IMR-90 (cell line): ENCODE measurements at regions not wholly inside any gene's neighbourhood (a gene's known extent, or its start where the extent isn't known, plus 50 kb on each side); places are given as distances from the start of the nearest gene placed in this dataset.

Experiments
- ATAC-seq: fragments of 200-7000 bp; cut with Tn5 transposase; 2 replicates; pipeline ENCODE4 v1.9.1; 2020; ENCODE audit warnings: low read depth, mild to moderate bottlenecking, moderate library complexity
- BruUV-seq: library from RNA; stranded (reverse); fragments of 400-500 nt; replicated peaks from 2 replicates; lab custom pipeline; 2021; lab: Mats Ljungman, UMichigan
- CTCF ChIA-PET: fragments of 300-600 bp; formaldehyde crosslinking; extraction: SDS; loops from one replicate; lab custom pipeline; 2021; ENCODE audit warnings: antibody characterized with exemption; lab: Yijun Ruan, JAX
- POLR2A ChIA-PET: fragments of 300-600 bp; sonication (Branson Sonifier 250); formaldehyde crosslinking; loops from one replicate; lab custom pipeline; 2022; ENCODE audit warnings: antibody characterized with exemption; ENCODE audit not compliant: unreplicated experiment; lab: Charles Lee
- DNase-seq: peaks from one replicate; pipeline ENCODE4 v3.0.0; 2013
- H2AFZ ChIP-seq: replicated peaks from 2 replicates; pipeline ENCODE3; 2013; ENCODE audit warnings: low read length, mild to moderate bottlenecking; ENCODE audit not compliant: poor library complexity
- H2AK5ac ChIP-seq: 2 replicates; pipeline ENCODE4 v1.6.1; 2013; ENCODE audit warnings: low read depth, low read length, inconsistent platforms
- H2AK9ac ChIP-seq: replicated peaks from 2 replicates; pipeline ENCODE3; 2013; ENCODE audit warnings: mild to moderate bottlenecking, low read depth, low read length, moderate library complexity; ENCODE audit not compliant: poor library complexity
- H2BK120ac ChIP-seq: 2 replicates; pipeline ENCODE4 v1.6.1; 2013; ENCODE audit warnings: low read depth, low read length, inconsistent platforms
- H2BK15ac ChIP-seq: 3 replicates; pipeline ENCODE4 v1.6.1; 2013; ENCODE audit warnings: low read depth, low read length, inconsistent platforms
- H2BK20ac ChIP-seq: 2 replicates; pipeline ENCODE4 v1.6.1; 2013; ENCODE audit warnings: low read depth, mild to moderate bottlenecking, inconsistent platforms, low read length, moderate library complexity
- H2BK5ac ChIP-seq: 2 replicates; pipeline ENCODE4 v1.6.1; 2013; ENCODE audit warnings: mild to moderate bottlenecking, low read depth, low read length, inconsistent platforms; ENCODE audit not compliant: poor library complexity, severe bottlenecking
- H3K14ac ChIP-seq: replicated peaks from 2 replicates; pipeline ENCODE4 v1.6.1; 2013; ENCODE audit warnings: low read depth, low read length, inconsistent platforms
- H3K18ac ChIP-seq: 2 replicates; pipeline ENCODE4 v1.6.1; 2013; ENCODE audit warnings: low read depth, low read length, control low read depth
- H3K23ac ChIP-seq: 2 replicates; pipeline ENCODE4 v1.6.1; 2013; ENCODE audit warnings: low read depth, low read length, inconsistent platforms
- H3K27ac ChIP-seq: 2 replicates; pipeline ENCODE4 v1.5.1; 2013; ENCODE audit warnings: mild to moderate bottlenecking, control low read depth, low read length; ENCODE audit not compliant: insufficient read depth
- H3K27me3 ChIP-seq: 2 replicates; pipeline ENCODE4 v1.6.1; 2013; ENCODE audit warnings: low read length; ENCODE audit not compliant: control insufficient read depth, insufficient read depth
- H3K36me3 ChIP-seq: 2 replicates; pipeline ENCODE4 v1.6.1; 2013; ENCODE audit warnings: low read length, mixed read lengths; ENCODE audit not compliant: control insufficient read depth, insufficient read depth
- H3K4ac ChIP-seq: 2 replicates; pipeline ENCODE4 v1.6.1; 2013; ENCODE audit warnings: low read depth, low read length, inconsistent platforms
- H3K4me1 ChIP-seq: 2 replicates; pipeline ENCODE4 v1.6.1; 2013; ENCODE audit warnings: low read length, mixed read lengths; ENCODE audit not compliant: control insufficient read depth, insufficient read depth
- H3K4me2 ChIP-seq: 2 replicates; pipeline ENCODE4 v1.6.1; 2013; ENCODE audit warnings: low read depth, mild to moderate bottlenecking, control low read depth, low read length, moderate library complexity
- H3K4me3 ChIP-seq: 2 replicates; pipeline ENCODE4 v1.5.1; 2013; ENCODE audit warnings: low read depth, mild to moderate bottlenecking, control low read depth, low read length, moderate library complexity; ENCODE audit not compliant: insufficient read depth
- H3K56ac ChIP-seq: 2 replicates; pipeline ENCODE4 v1.6.1; 2013; ENCODE audit warnings: low read length, inconsistent platforms; ENCODE audit not compliant: insufficient read depth; ENCODE audit errors: extremely low read depth
- H3K79me1 ChIP-seq, 2 experiments: 2 replicates each; pipeline ENCODE4 v1.6.1; 2013; ENCODE audit warnings: low read length in 2 of 2, inconsistent platforms in 1 of 2, low read depth in 1 of 2
- H3K9ac ChIP-seq: 2 replicates; pipeline ENCODE4 v1.6.1; 2013; ENCODE audit warnings: low read depth, low read length, control low read depth
- H3K9me1 ChIP-seq: 2 replicates; pipeline ENCODE4 v1.6.1; 2013; ENCODE audit warnings: low read length, inconsistent platforms; ENCODE audit not compliant: insufficient read depth
- H3K9me3 ChIP-seq: 2 replicates; pipeline ENCODE4 v1.6.1; 2013; ENCODE audit warnings: low read length; ENCODE audit not compliant: control insufficient read depth, insufficient read depth
- H4K20me1 ChIP-seq: 2 replicates; pipeline ENCODE4 v1.6.1; 2013; ENCODE audit warnings: low read length, inconsistent platforms; ENCODE audit not compliant: insufficient read depth
- H4K5ac ChIP-seq: 2 replicates; pipeline ENCODE4 v1.6.1; 2013; ENCODE audit warnings: mild to moderate bottlenecking, low read depth, low read length, control low read depth
- H4K8ac ChIP-seq, 2 experiments: 2 replicates each; pipeline ENCODE4 v1.6.1; 2013; ENCODE audit warnings: low read depth in 2 of 2, low read length in 2 of 2, control low read depth in 1 of 2, inconsistent platforms in 1 of 2
- H4K91ac ChIP-seq: 2 replicates; pipeline ENCODE4 v1.6.1; 2013; ENCODE audit warnings: low read depth, low read length, inconsistent platforms; ENCODE audit not compliant: insufficient read depth
- BHLHE40 ChIP-seq: fragments of 150-350 bp; IDR thresholded peaks from 2 replicates; pipeline ENCODE4 v1.6.1; 2016; ENCODE audit warnings: mild to moderate bottlenecking, low read depth, low read length
- CEBPB ChIP-seq: IDR thresholded peaks from 2 replicates; pipeline ENCODE4 v1.6.1; 2012; ENCODE audit warnings: low read depth, low read length, improper control_type of control experiment
- CHD1 ChIP-seq: IDR thresholded peaks from 2 replicates; pipeline ENCODE4 v1.6.1; 2012; ENCODE audit warnings: low read depth, low read length, improper control_type of control experiment
- CTCF ChIP-seq: conservative IDR thresholded peaks from 2 replicates; pipeline ENCODE4 v1.5.1; 2012; ENCODE audit warnings: mild to moderate bottlenecking, low read depth, low read length, improper control_type of control experiment
- FOS ChIP-seq: fragments of 150-350 bp; IDR thresholded peaks from 2 replicates; pipeline ENCODE4 v1.6.1; 2016; ENCODE audit warnings: low read depth, low read length
- MAFK ChIP-seq: IDR thresholded peaks from 2 replicates; pipeline ENCODE4 v1.6.1; 2012; ENCODE audit warnings: low read depth, low read length, improper control_type of control experiment
- MAZ ChIP-seq: IDR thresholded peaks from 2 replicates; pipeline ENCODE4 v1.6.1; 2012; ENCODE audit warnings: low read depth, mild to moderate bottlenecking, low read length, improper control_type of control experiment, moderate library complexity, borderline replicate concordance
- NFE2L2 ChIP-seq: fragments of 150-350 bp; IDR thresholded peaks from 2 replicates; pipeline ENCODE4 v1.6.1; 2016; ENCODE audit warnings: low read depth, mild to moderate bottlenecking, low read length
- POLR2A ChIP-seq: IDR thresholded peaks from 2 replicates; pipeline ENCODE4 v1.6.1; 2012; ENCODE audit warnings: mild to moderate bottlenecking, low read depth, low read length
- RAD21 ChIP-seq: IDR thresholded peaks from 2 replicates; pipeline ENCODE4 v1.6.1; 2012; ENCODE audit warnings: low read length, improper control_type of control experiment
- RCOR1 ChIP-seq: IDR thresholded peaks from 2 replicates; pipeline ENCODE4 v1.6.1; 2012; ENCODE audit warnings: mild to moderate bottlenecking, low read length, improper control_type of control experiment; ENCODE audit not compliant: insufficient replicate concordance
- RFX5 ChIP-seq: IDR thresholded peaks from 2 replicates; pipeline ENCODE4 v1.8.0; 2012; ENCODE audit warnings: low read depth, mild to moderate bottlenecking, low read length, moderate library complexity
- SMC3 ChIP-seq: fragments of 150-350 bp; IDR thresholded peaks from 2 replicates; pipeline ENCODE4 v1.6.1; 2016; ENCODE audit warnings: low read depth, mild to moderate bottlenecking, antibody characterized with exemption, low read length, moderate library complexity
- WGBS, 2 experiments: methylation state at CpG; one replicate each; pipeline versions ENCODE4 v1.1.5 to v1.1.7; 2013; ENCODE audit warnings: missing lambda C conversion rate in 2 of 2; ENCODE audit not compliant: insufficient read length in 1 of 2; ENCODE audit errors: extremely low coverage in 2 of 2; 5-methylcytosine and 5-hydroxymethylcytosine counted together
- dilution Hi-C: fragments of 300-500 bp; cut with HindIII; formaldehyde crosslinking; loops from one replicate; pipeline ENCODE4 v1.14.3; 2018; ENCODE audit warnings: low sequenced_read_pairs; ENCODE audit not compliant: unreplicated experiment
- in situ Hi-C: fragments of 300-500 bp; cut with MboI; formaldehyde crosslinking; loops from 3 replicates; pipeline ENCODE4 v1.14.3; 2019; ENCODE audit warnings: low sequenced_read_pairs, inconsistent platforms, mixed read lengths
- intact Hi-C: fragments of 100-400 bp; cut with micrococcal nuclease; formaldehyde crosslinking; loops from 2 replicates; pipeline ENCODE4 v1.10.0; 2022
- TF ChIP-seq, protein P1 (sequence below): fragments of 150-350 bp; IDR thresholded peaks from 2 replicates; pipeline ENCODE4 v1.6.1; 2016; ENCODE audit warnings: low read depth, mild to moderate bottlenecking, low read length, moderate library complexity, borderline replicate concordance
- TF ChIP-seq, protein P2 (sequence below): fragments of 150-350 bp; IDR thresholded peaks from 2 replicates; pipeline ENCODE4 v1.6.1; 2017; ENCODE audit warnings: mild to moderate bottlenecking, antibody characterized with exemption, low read length, low read depth

GRCh38 chr3:63124090-63124489 is 154.0 kb upstream of the SYNPR start:
- Histone ChIP-seq H3K9ac (no peak overlapping the region), H2AK9ac (no peak overlapping the region), H3K56ac (no peak overlapping the region), H3K9me3 (peaks cover 13% of the 10 kb centered on the region), H3K4me2 (no peak overlapping the region), H3K27ac (no peak overlapping the region), H3K4ac (no peak overlapping the region), H2BK20ac (no peak overlapping the region), H3K36me3 (no peaks in the 10 kb centered on the region), H2AFZ (no peak overlapping the region), H2BK5ac (no peak overlapping the region), H2AK5ac (no peak overlapping the region), H4K20me1 (no peaks in the 10 kb centered on the region), H3K9me1 (no peaks in the 10 kb centered on the region), H4K5ac (no peak overlapping the region), H3K79me1 (no peaks in the 10 kb centered on the region), H3K23ac (no peak overlapping the region), H3K14ac (no peak overlapping the region), H3K27me3 (no peaks in the 10 kb centered on the region), H2BK15ac (no peak overlapping the region), H3K18ac (no peak overlapping the region), H3K4me3 (no peak overlapping the region), H2BK120ac (no peak overlapping the region), H3K4me1 (no peaks in the 10 kb centered on the region), H4K8ac (no peak overlapping the region), H4K91ac (no peak overlapping the region)
- BruUV-seq: no TSS peak
- ATAC-seq (no peak), DNase-seq (no peak)
- ChIA-PET CTCF (no interaction called here), POLR2A (no interaction called here)
- intact Hi-C loops: no loop called here
- dilution Hi-C loops: no loop called here
- no CpG with 5 or more reads among the region's 3 CpGs for WGBS, 2 experiments
- in situ Hi-C loops: no loop called here
- TF ChIP-seq CHD1 (no peak), RCOR1 (no peak), POLR2A (no peak), CEBPB (no peak), SMC3 (no peak), MAZ (no peak), FOS (no peak), CTCF (no peak), NFE2L2 (no peak), RAD21 (no peak), BHLHE40 (no peak), RFX5 (no peak), MAFK (no peak)
- TF ChIP-seq, protein P1, sequence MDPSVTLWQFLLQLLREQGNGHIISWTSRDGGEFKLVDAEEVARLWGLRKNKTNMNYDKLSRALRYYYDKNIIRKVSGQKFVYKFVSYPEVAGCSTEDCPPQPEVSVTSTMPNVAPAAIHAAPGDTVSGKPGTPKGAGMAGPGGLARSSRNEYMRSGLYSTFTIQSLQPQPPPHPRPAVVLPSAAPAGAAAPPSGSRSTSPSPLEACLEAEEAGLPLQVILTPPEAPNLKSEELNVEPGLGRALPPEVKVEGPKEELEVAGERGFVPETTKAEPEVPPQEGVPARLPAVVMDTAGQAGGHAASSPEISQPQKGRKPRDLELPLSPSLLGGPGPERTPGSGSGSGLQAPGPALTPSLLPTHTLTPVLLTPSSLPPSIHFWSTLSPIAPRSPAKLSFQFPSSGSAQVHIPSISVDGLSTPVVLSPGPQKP: no peak
- TF ChIP-seq, protein P2, sequence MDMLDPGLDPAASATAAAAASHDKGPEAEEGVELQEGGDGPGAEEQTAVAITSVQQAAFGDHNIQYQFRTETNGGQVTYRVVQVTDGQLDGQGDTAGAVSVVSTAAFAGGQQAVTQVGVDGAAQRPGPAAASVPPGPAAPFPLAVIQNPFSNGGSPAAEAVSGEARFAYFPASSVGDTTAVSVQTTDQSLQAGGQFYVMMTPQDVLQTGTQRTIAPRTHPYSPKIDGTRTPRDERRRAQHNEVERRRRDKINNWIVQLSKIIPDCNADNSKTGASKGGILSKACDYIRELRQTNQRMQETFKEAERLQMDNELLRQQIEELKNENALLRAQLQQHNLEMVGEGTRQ: no peak
